GM12873 (cell line): ENCODE measurements at regions not wholly inside any gene's neighbourhood (a gene's known extent, or its start where the extent isn't known, plus 50 kb on each side); places are given as distances from the start of the nearest gene placed in this dataset.

Source experiments
- TF ChIP-seq, protein P1 (sequence below): IDR thresholded peaks from 2 replicates; pipeline ENCODE4 v1.5.1; 2012; ENCODE audit warnings: low read depth, mild to moderate bottlenecking, moderate library complexity, low read length, control low read depth; ENCODE audit not compliant: insufficient read depth; ENCODE audit errors: missing control alignments

DNA sequence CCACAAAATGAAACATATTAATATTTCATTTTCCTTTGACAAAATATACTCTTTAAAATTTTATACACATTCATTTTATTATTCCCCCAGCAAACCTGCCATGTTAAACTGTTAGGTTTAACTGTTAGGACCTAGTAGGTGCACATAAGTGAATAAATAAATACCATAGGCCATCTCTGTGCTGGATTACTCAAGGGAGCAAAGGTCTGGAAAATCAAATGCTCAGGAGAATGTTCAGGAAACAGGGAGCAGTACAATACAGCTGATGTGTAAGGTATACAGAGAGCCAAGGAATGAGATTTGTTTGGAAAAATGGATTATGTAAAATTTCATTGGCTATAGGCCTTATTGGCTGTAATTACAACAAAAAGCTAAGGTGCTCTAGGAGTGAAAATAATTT, 339.3 kb downstream of the BCKDHB start:
- TF ChIP-seq, protein P1, sequence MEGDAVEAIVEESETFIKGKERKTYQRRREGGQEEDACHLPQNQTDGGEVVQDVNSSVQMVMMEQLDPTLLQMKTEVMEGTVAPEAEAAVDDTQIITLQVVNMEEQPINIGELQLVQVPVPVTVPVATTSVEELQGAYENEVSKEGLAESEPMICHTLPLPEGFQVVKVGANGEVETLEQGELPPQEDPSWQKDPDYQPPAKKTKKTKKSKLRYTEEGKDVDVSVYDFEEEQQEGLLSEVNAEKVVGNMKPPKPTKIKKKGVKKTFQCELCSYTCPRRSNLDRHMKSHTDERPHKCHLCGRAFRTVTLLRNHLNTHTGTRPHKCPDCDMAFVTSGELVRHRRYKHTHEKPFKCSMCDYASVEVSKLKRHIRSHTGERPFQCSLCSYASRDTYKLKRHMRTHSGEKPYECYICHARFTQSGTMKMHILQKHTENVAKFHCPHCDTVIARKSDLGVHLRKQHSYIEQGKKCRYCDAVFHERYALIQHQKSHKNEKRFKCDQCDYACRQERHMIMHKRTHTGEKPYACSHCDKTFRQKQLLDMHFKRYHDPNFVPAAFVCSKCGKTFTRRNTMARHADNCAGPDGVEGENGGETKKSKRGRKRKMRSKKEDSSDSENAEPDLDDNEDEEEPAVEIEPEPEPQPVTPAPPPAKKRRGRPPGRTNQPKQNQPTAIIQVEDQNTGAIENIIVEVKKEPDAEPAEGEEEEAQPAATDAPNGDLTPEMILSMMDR = no peak

GRCh38 chr6:80442366-80442765, 335.9 kb downstream of the BCKDHB start:
- TF ChIP-seq, protein P1 = no peak

DNA sequence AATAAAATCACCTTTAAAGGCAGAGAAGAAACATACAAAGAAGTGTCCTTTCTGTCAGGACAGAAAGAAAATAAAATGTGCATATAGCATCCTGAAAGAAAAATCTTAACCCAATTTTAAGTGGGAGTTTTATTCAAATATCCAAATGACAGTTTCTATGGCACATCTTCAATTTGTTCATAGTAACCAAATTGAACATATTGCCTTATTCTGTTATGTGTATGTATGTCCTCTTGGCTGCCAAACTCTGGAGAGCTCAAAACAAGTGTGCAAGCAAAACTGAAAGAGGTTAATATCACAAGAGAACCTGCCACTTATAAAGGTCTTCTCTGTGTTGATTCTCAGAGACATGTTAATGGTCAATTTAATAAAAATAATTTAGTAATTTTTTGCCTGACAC, 334.7 kb downstream of the BCKDHB start:
- TF ChIP-seq, protein P1 = no peak

DNA sequence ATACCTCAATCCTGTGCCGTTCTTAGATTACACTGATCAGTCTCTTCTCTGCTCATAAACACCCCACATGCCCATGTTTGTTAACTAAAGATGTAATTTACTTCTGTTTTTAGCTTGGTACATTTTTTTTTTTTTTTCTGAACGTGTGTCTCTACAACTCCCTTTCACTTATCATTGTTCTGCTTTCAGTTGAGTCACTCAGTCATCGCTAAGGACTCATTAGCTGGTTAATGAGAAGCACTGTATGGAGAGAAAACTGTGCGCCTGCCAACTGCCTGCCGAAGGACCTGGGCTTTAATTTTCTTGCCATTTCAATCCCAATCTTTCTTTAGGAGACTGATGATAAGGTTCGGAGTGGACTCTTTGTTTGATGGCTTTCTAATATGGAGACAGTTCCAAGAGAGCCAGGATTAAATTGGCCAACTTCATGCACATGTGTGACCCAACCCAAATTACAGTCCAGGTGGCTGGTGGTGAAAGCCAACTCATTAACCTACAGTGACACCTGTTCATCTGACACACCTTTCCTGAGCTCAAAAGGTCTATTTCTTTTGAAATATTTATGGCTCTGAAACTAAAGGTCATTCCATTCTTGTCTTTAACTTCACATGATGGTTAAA, 334.1 kb downstream of the BCKDHB start:
- TF ChIP-seq, protein P1 = no peak

DNA sequence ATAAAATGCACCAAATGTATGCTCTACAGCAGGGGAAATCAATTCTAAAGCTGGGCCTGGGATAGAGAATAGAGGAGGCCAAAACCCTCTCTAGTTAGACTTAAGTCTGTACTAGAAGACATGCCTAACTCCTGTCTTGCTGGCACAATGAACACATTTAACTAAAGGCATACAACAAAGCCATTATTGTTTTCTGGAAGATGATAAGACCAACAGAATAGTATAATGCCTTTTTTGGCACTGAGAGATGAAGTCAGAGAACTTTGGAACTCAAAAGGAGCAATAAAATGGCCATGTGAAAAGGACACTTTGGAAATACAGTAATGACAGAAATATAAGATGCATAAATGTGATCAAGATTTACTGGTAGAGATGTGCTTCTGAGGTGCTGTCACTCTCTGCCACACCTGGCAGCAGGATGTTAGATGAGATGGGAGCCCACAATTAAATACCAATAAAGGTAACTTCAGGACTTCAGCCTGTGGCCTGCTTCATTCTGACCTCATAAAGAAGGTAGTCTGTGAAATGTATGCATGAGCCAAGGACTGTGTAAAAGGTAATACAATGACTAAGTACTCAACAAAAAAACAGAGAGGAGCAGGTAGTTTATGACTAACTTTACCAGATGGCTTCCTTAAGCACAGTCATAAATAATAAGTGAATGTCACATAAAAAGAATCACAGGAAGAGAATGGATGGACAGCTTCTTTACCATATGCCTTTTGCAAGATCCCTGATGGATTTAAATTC, 333.4 kb downstream of the BCKDHB start:
- TF ChIP-seq, protein P1 = no peak

DNA sequence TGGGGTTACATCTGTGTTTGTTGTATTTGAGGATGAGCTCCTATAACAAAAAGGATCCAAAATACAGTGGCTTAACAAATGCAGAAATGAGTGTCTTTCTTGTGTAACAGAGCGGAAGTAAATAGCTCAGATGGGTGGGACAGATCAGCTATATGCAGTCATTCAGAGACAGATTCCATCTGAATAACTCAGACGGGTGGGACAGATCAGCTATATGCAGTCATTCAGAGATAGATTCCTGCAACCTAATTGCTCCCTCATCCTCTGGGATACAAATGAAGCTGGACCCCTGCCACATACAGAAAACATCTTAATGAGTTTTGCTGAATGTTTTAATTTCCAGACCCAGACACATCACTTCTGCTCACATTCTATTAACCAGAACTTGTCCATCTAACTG, 332.3 kb downstream of the BCKDHB start:
- TF ChIP-seq, protein P1 = no peak

GRCh38 chr6:80437801-80438200, 331.3 kb downstream of the BCKDHB start:
- TF ChIP-seq, protein P1 = no peak
